DMS53 treated with DMSO at 0.1 percent for 48 hours (cell line): ENCODE measurements at regions not wholly inside any gene's neighbourhood (a gene's known extent, or its start where the extent isn't known, plus 50 kb on each side); places are given as distances from the start of the nearest gene placed in this dataset.
"Not testable (repeated sequence)": the region's sequence is repeated elsewhere in the genome, so short reads cannot be mapped to it uniquely, and the experiment has no call there.

ENCODE experiments used
- DNase-seq: peaks from one replicate; lab custom pipeline; 2025; ENCODE audit not compliant: unreplicated experiment; lab: John Stamatoyannopoulos, UW

DNA sequence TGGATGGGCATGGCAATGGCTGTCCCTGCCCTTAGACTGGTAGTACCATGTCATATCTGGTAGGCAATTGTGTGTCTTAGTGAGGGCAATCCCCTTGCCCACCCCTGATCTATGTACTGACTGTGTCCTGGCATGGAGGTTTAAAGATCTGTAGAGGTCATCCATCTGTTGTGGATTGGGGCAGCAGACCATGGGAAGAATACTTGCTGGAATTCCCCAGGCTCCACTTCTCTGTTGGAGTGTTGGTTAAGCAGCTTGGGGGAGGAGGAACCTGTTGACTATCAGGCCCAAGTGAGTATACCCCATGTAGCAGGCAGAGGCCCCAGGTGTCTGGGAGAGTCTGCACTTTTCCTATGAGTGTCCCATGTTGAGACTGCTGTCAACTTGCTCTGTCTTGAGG is 246.7 kb upstream of the DIPK2B start:
- DNase-seq = no peak

DNA sequence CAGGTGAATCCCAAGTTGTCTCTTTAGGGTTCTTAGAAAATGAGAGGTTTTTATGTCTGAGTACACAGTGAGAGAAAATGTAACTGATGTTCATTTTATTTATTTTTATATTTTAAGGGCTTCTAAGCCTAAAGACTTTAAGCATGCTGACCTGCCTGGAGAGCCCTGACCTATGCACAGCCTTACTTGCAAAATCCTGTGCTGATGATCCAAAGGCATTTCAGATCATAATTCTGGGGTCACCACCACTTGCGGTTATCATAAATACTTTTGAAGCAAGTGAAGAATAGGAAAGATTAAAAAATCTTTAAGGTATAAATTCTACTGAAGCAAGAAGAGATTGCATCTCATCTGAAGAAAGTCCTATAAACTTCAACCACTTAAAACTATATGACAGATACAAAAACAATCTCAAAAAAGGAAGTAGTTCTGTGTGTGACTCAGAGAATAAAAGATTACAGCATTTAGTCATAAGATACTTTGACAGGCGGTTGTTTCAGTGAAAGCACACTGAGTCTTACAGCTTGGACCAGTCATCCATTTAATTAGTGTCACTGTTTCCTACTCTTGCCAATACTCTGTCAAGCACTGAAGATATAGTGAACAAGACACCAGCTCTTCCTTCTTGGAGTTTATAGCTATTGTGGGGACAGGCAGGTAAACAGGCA is 245.2 kb upstream of the DIPK2B start:
- DNase-seq = no peak

DNA sequence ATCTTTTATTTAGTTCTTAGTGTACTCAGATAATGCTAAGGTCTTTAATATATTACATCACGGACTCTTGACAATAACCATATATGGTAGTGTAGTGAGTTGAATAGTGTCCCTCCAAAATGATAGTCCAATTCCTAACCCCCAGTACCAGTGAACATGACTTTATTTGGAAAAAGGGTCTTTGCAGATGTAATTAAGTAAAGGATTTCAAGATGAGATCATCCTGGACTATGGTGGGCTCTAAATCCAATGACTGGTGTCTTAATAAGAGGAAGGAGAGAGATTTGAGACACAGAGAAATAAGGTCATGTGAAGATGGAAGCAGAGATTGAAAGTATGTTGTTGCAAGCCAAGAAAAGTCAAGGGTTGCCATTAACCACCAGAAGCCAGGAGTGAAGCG is 236.5 kb upstream of the DIPK2B start:
- no peak for DNase-seq

DNA sequence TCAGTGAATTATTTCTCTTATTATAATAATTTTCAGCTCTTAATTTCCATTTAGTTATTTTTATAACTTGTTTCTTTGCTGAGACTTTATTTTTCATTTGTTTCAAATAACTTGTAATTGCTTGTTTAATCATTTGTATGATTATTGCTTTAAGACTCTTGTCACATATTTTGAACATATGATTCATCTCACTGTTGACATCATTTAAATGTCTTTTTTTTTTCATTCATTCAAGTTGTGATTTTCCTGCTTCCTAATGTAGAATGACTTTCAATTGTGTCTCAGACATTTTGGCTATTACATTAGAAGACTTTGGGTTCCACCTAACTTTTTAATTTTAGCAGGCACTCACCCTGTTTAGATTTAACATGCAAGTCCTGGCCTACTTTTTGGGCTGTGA is 234.8 kb upstream of the DIPK2B start:
- no peak for DNase-seq

- no peak for DNase-seq
These were observed 233.6 kb upstream of the DIPK2B start for GRCh38 chrX:45434231-45434630.

GRCh38 chrX:45428831-45429230 is 228.2 kb upstream of the DIPK2B start:
- DNase-seq = no peak

DNA sequence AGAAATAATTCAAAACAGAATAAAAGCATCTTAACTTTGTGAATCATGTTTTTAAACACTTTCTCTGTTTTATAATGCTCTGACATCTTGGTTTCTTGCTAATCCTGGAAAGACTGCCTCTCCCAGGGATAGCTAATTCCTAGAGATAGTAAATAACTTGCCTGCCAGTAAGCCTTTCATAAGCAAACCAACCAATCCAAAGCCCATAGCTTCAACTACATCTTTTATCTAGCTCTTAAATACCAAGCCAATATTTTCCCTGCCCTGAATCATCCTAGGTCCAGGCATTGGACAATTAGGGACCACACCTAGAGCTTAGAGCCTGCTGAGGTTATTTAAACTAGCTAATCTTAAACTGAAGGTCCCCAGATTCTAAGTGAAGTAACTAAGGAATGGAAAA is 223.7 kb upstream of the DIPK2B start:
- DNase-seq = no peak

DNA sequence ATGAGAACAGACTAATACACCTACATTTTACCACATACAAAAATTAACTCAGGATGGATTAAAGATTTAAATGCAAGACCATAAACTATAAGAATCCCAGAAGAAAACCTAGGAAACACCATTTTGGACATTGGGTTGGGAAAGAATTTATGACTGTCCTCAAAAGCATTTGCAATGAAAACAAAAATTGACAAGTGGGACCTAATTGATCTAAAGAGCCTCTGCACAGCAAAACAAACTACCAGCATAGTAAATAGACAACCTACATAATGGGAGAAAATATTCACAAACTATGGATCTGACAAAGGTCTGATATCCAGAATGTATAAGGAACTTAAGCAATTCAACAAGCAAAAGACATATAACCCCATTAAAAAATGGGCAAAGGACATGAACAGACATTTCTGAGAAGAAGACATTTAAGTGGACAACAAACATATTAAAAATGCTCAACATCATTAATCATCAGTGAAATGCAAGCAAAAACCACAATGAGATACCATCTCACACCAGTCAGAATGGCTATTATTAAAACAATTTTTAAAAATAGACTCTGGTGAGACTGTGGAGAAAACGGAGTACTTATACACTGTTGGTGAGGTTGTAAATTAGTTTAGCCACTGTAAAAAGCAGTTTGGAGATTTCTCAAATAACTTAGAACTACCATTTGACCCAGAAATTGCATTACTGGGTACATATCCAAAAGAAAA is 221.7 kb upstream of the DIPK2B start:
- no peak for DNase-seq

GRCh38 chrX:45421806-45422205 is 221.1 kb upstream of the DIPK2B start:
- DNase-seq = no peak

GRCh38 chrX:45404206-45404605 is 203.5 kb upstream of the DIPK2B start:
- no peak for DNase-seq

- no peak for DNase-seq
These were observed 201.2 kb upstream of the DIPK2B start for GRCh38 chrX:45401923-45402322.

DNA sequence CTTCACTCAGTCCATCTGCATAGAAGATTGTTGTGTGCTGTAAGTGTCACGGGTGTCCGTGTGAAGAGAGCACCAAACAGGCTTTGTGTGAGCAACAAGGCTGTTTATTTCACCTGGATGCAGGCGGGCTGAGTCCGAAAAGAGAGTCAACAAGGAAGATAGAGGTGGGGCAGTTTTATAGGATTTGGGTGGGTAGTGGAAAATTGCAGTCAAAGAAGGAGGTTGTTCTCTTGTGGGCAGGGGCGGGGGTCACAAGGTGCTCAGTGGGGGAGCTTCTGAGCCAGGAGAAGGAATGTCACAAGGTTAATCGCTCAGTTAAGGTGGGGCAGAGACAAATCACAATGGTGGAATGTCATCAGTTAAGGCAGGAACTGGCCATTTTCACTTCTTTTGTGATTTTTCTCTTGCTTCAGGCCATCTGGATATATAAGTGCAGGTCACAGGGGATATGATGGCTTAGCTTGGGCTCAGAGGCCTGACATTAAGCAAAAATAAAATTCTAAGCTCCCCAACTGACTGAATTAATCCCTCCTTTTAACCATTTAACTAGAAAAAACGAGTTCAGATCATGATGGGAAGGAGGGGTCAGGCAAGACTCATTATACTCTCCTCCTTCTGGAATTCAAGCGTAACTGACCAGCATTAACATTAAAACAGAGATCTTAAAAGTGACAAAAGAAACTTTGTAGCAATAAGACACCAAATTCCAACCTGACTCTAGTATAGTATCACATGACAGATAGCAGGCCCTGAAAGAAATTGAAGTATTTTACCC is 200.5 kb upstream of the DIPK2B start:
- not testable (repeated sequence) for DNase-seq

DNA sequence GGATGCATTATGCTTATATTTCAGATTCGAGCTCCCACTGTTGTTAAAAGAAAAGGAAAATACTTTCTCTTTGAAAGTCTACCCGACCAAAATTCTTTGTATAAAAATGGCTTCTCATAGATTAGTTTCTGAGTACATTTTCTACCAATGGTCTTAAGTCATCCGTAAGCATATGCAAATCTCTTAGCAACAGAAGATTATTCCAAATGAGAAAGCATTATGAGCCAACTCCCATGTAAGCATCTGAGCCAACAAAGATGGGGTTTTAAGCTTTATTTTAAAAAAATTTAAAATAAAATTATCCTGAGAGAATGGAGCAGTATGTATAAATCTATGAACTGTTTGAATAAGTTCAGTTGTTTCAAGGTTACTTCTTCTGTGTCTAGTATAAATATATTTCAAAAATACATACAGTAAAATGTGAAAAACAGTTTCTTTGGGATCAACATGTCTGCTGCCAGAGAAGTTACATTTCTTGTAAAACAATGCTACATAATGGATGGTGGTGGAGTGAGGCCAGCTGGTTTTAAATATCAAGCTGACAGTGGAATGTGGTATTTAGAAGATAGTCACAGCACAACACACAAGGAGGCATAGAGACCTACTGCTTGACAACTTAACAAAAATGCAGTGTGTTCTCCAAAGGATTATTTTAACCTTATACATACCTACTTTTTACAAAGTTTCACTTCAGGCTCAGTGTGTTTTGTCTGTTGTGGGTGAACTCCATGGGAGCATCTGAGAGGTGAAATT is 199.5 kb upstream of the DIPK2B start:
- no peak for DNase-seq

- no peak for DNase-seq
These were observed 185.1 kb upstream of the DIPK2B start for GRCh38 chrX:45385757-45386156.

DNA sequence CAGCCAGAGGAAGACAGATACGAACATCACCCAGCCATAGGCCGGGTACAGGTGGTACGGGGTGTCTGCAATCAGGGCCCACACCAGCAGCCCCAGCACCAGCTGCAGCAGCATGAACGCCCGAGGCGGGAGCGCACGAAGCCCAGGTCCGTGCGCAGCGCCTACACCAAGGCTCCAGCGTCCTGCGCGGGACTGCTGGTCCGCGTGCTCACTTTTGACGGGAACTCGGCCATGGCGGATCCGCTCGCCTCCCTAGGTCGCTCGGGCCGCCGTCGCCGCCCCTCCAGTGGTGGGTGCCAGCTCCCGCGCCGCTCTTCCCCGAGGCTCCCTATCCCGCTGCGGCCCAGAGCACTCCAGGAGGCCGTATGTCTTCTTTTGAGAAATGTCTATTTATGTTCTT is 181.2 kb upstream of the DIPK2B start:
- DNase-seq = no peak

DNA sequence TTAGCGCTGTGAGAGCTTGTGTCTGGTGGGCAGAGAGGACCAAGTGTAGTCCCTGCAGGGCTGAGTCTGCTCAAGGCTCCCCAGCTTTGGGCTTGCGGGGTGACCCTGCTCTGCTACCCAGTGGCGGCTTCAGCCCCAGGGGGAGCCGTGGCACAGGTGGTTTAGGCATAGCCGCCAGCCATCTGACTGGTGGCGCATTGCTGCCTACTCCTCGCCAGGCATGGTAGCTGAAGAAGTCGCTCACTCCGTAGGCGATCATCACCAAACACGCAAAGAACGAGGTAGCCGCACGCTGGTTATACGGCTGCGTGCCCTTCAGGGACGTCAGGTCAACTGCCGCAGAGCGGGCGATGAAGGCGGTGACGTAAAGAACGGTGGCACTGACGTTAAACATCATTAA is 180.7 kb upstream of the DIPK2B start:
- no peak for DNase-seq

- no peak for DNase-seq
These were observed 178.6 kb upstream of the DIPK2B start for GRCh38 chrX:45379236-45379635.

DNA sequence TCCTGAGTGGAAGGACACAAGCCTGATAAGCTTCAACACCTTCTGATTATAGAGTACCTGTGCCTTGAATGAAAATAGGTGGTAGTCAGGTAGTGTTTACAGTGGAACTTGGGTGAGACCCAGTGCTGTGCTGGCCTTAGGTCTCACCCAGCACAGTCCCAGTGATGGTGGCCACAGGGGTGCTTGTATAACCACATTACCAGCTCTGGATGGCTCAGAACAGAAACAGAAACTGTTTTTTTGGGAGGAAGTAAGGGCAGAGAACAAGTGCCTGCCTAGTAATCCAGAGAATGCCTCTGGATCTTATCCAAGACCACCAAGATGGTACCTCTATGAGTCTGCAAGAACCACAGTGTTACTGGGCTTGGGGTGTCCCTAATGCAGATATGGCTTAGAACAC is 171.5 kb upstream of the DIPK2B start:
- no peak for DNase-seq

GRCh38 chrX:45368705-45369104 is 168.0 kb upstream of the DIPK2B start:
- no peak for DNase-seq

- no peak for DNase-seq
These were observed 162.9 kb upstream of the DIPK2B start for GRCh38 chrX:45363596-45363995.

DNA sequence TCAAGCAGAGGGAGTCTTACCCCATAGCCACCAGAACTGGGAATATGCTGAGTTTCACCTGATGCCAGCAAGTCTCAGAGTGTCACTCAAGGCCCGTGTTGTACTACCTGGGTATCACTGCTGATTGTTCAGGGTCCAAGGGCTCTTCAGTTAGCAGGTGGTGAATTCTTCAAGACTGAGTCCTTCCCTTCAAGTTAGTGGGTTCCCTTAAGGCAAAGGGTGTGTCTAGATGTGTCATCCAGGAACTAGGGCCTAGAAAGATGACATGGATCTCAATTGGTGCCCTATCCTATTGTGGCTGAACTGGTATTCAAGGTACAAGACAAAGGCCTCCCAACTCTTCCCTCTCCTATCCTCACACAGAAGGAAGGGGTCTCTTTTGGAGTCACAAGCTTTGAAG is 159.9 kb upstream of the DIPK2B start:
- DNase-seq = no peak
